ENCODE measurements at regions not wholly inside any gene's neighbourhood (a gene's known extent, or its start where the extent isn't known, plus 50 kb on each side); places are given as distances from the start of the nearest gene placed in this dataset.
"Not testable (repeated sequence)": the region's sequence is repeated elsewhere in the genome, so short reads cannot be mapped to it uniquely, and the experiment has no call there.

GRCh38 chr15:96586901-96587300 lies 256.4 kb downstream of the NR2F2 start:
- in situ Hi-C loops (cut with HindIII; ENCODE audit: low pct_unique_long_range_greater_than_20kb, low sequenced_read_pairs) = no loop called here
- DNase-seq (ENCODE audit: low read depth, low spot score) = no peak

DNA sequence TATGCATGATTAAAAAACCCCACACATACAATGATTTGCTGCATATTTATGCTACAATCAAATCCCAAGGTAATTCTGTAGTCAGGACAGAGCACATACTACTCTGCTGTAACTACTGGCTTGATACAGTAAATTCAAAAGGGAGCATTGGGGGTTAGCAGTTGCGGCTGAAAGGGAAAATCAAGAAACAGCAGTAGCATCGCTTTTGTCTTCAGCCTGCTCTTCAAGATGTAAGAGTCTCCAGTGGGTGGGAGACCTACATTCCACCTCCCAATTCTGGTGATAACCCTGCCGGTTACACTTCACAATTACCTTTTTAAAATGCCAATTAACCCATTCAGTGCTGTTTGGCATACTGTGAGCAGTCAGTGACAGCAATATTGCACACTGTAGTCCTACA lies 259.4 kb downstream of the NR2F2 start:
- in situ Hi-C loops (cut with HindIII; ENCODE audit: low pct_unique_long_range_greater_than_20kb, low sequenced_read_pairs) = no loop called here
- DNase-seq (ENCODE audit: low read depth, low spot score) = no peak

- DNase-seq (ENCODE audit: low read depth, low spot score) = no peak
- in situ Hi-C loops (cut with HindIII; ENCODE audit: low pct_unique_long_range_greater_than_20kb, low sequenced_read_pairs) = no loop called here
Observed at GRCh38 chr15:96593735-96594134, 263.2 kb downstream of the NR2F2 start.

DNA sequence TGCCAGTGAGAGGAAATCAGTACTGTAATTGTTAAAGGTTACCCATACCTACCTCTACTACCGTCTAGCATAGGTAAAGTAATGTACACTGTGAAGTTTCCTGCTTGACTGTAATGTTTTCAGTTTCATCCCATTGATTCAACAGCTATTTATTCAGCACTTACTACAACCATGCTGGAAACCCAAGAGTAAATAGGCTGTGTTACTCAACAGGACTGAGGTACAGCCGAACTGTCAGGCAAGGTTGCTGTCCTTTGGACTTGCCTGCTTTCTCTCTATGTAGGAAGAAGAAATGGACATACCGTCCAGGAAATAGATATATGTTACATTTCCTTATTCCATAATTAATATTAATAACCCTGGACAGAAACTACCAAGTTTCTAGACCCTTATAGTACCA lies 265.5 kb downstream of the NR2F2 start:
- in situ Hi-C loops (cut with HindIII; ENCODE audit: low pct_unique_long_range_greater_than_20kb, low sequenced_read_pairs) = no loop called here
- no peak for DNase-seq (ENCODE audit: low read depth, low spot score)

DNA sequence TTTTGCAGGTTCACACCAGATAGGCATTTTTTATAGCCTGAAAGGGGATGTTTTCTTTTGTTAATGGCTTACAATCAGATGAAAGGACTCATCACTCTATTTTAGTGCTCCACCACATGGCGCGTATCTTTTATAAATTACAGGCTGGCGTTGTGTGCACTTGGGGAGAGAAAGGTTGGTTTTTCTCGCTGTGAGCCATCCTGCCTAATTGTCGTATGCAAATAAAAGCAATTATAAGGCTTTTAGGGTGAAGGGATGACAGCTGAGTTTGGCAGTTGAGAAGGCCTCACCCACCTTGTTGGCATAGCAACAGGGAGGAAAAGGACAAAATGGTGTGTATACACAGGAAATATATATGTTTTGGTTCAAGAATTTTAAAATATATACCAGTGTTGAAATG lies 268.0 kb downstream of the NR2F2 start:
- in situ Hi-C loops (cut with HindIII; ENCODE audit: low pct_unique_long_range_greater_than_20kb, low sequenced_read_pairs) = no loop called here

GRCh38 chr15:96599268-96599667 lies 268.8 kb downstream of the NR2F2 start:
- in situ Hi-C loops (cut with HindIII; ENCODE audit: low pct_unique_long_range_greater_than_20kb, low sequenced_read_pairs) = no loop called here
- no peak for DNase-seq (ENCODE audit: low read depth, low spot score)

More for the DNA sequence above, 268.0 kb downstream of the NR2F2 start:
- no peak for DNase-seq (ENCODE audit: low read depth, low spot score)

- no peak for DNase-seq (ENCODE audit: low read depth, low spot score)
- in situ Hi-C loops (cut with HindIII; ENCODE audit: low pct_unique_long_range_greater_than_20kb, low sequenced_read_pairs) = no loop called here
Observed at GRCh38 chr15:96600350-96600749, 269.9 kb downstream of the NR2F2 start.

GRCh38 chr15:96606617-96607016 lies 276.1 kb downstream of the NR2F2 start:
- DNase-seq (ENCODE audit: low read depth, low spot score) = no peak
- in situ Hi-C loops (cut with HindIII; ENCODE audit: low pct_unique_long_range_greater_than_20kb, low sequenced_read_pairs) = no loop called here

GRCh38 chr15:96610757-96611156 lies 280.3 kb downstream of the NR2F2 start:
- in situ Hi-C loops (cut with HindIII; ENCODE audit: low pct_unique_long_range_greater_than_20kb, low sequenced_read_pairs) = no loop called here
- DNase-seq (ENCODE audit: low read depth, low spot score) = no peak

DNA sequence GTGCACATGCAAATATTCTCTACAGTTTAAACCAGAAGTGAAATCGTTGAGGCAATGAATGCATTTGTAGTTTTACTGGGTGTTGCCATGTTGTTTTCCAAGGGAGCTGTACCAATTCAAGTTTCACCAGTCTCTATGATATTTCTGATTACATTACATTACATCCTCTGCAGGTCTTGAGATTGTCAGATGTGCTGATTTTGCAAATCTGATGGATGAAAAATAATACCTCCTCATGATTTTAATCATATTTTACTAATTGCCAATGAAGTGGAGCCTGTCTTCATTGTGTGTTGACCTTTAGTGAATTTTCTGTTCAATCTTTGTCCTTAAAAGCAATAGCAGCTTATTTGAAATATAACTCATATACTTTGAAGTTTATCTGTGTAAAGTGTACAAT lies 282.4 kb downstream of the NR2F2 start:
- in situ Hi-C loops (cut with HindIII; ENCODE audit: low pct_unique_long_range_greater_than_20kb, low sequenced_read_pairs) = no loop called here
- no peak for DNase-seq (ENCODE audit: low read depth, low spot score)

DNA sequence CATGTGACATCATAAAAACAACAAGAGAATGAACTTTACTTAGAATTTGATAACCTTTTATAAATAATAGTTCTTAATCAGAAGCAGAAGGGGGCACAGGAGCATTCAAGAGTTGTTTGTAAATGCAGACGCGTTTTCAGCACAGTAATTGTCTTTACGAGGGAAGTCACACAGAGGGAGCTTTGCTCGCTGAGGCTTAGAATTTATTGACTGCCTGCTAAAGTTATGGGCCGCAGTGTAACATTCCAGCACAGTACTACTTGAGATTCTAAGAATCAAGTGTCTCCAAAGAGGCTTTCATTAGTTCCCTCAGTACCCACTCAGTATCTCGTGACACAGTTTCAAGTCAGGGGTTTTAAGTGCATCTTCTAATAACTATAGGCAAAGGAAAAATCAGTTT lies 288.7 kb downstream of the NR2F2 start:
- DNase-seq (ENCODE audit: low read depth, low spot score) = peak; percentile 6
- in situ Hi-C loops (cut with HindIII; ENCODE audit: low pct_unique_long_range_greater_than_20kb, low sequenced_read_pairs) = no loop called here

GRCh38 chr15:96622714-96623113 lies 292.2 kb downstream of the NR2F2 start:
- in situ Hi-C loops (cut with HindIII; ENCODE audit: low pct_unique_long_range_greater_than_20kb, low sequenced_read_pairs) = no loop called here
- DNase-seq (ENCODE audit: low read depth, low spot score) = no peak

DNA sequence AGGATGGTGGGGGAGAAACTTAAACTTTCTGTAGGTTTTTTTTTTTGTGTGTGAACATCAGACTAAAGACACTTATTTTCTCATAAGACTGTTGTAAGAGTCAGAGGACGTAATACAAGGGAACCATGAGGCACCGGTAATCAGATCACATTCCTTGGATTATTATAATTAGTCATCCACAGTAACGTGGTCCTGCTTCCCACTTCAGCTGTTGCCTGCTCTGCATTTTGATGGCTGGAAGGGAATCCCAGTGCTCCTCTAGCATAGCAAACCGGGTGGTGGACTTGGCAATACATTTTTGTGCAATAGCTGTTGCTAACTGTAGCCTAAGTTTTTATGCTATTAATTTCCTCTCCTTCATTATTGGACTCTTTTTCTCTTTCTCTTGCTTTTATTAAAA lies 294.8 kb downstream of the NR2F2 start:
- in situ Hi-C loops (cut with HindIII; ENCODE audit: low pct_unique_long_range_greater_than_20kb, low sequenced_read_pairs) = no loop called here
- DNase-seq (ENCODE audit: low read depth, low spot score) = no peak

- in situ Hi-C loops (cut with HindIII; ENCODE audit: low pct_unique_long_range_greater_than_20kb, low sequenced_read_pairs) = no loop called here
- no peak for DNase-seq (ENCODE audit: low read depth, low spot score)
Observed at GRCh38 chr15:96627031-96627568, 296.6 kb downstream of the NR2F2 start.

- in situ Hi-C loops (cut with HindIII; ENCODE audit: low pct_unique_long_range_greater_than_20kb, low sequenced_read_pairs) = no loop called here
Observed at GRCh38 chr15:96629511-96629910, 299.0 kb downstream of the NR2F2 start.

DNA sequence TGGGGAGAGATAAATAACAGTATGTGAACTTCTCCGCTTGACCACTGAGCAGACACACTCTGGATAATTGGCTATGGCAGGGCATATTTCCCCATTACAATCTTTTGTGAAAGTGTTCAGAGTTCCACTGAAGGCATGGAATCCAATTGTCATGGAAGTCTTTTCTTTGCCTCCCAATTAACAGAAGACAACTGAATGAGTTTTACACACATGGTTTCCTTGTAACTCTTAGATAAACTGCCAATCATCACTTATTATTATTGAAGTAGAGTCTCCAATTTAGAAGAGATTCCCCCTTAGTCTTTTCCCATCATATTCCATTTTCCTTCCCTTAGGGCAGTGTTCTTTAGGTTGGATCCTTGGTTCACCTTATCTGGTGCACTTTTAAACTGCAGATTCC lies 308.3 kb downstream of the NR2F2 start:
- no peak for DNase-seq (ENCODE audit: low read depth, low spot score)
- in situ Hi-C loops (cut with HindIII; ENCODE audit: low pct_unique_long_range_greater_than_20kb, low sequenced_read_pairs) = no loop called here

More at GRCh38 chr15:96629511-96629910, 299.0 kb downstream of the NR2F2 start:
- no peak for DNase-seq (ENCODE audit: low read depth, low spot score)

GRCh38 chr15:96645796-96646195 lies 315.3 kb downstream of the NR2F2 start:
- DNase-seq (ENCODE audit: low read depth, low spot score) = no peak
- in situ Hi-C loops (cut with HindIII; ENCODE audit: low pct_unique_long_range_greater_than_20kb, low sequenced_read_pairs) = no loop called here

- DNase-seq (ENCODE audit: low read depth, low spot score) = no peak
- in situ Hi-C loops (cut with HindIII; ENCODE audit: low pct_unique_long_range_greater_than_20kb, low sequenced_read_pairs) = no loop called here
Observed at GRCh38 chr15:96648866-96649265, 318.4 kb downstream of the NR2F2 start.

DNA sequence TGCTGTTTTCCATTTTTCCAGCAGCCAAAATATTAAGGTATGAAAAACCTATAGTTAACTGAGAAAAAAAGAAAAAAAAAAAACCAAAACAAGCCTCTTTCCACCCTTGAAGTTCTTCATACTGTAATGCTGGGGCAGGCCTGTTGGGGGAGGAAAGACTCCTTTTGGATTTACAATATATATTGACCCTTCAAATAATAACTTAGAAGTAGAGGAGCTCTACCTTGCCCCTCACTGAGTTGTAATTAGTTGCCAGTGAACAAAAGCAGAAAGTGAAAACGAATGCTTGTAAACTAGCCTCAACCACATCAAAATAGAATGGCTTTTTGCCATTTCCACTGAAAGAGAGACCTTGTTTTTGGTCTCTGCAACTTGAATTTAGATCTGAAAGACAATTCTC lies 326.6 kb downstream of the NR2F2 start:
- DNase-seq (ENCODE audit: low read depth, low spot score) = no peak
- in situ Hi-C loops (cut with HindIII; ENCODE audit: low pct_unique_long_range_greater_than_20kb, low sequenced_read_pairs) = no loop called here

- DNase-seq (ENCODE audit: low read depth, low spot score); in situ Hi-C loops (cut with HindIII; ENCODE audit: low pct_unique_long_range_greater_than_20kb, low sequenced_read_pairs): not testable (repeated sequence)
Observed at GRCh38 chr15:96666979-96667378, 336.5 kb downstream of the NR2F2 start.

All from SK-MEL-5 (cell line).